AG04449 (cell line): ENCODE measurements at regions not wholly inside any gene's neighbourhood (a gene's known extent, or its start where the extent isn't known, plus 50 kb on each side); places are given as distances from the start of the nearest gene placed in this dataset.
"Not testable (repeated sequence)": the region's sequence is repeated elsewhere in the genome, so short reads cannot be mapped to it uniquely, and the experiment has no call there.

Experiments used
- CTCF ChIA-PET: fragments of 350-600 bp; formaldehyde crosslinking; extraction: SDS; loops from one replicate; lab custom pipeline; 2021; ENCODE audit warnings: antibody characterized with exemption; lab: Yijun Ruan, JAX
- POLR2A ChIA-PET: fragments of 400-600, 350-600 bp; formaldehyde crosslinking; extraction: SDS; loops from one replicate; lab custom pipeline; 2020; ENCODE audit warnings: antibody characterized with exemption, inconsistent platforms; lab: Yijun Ruan, JAX
- DNase-seq: peaks from one replicate; pipeline ENCODE4 v3.0.0-alpha.2; 2010; ENCODE audit warnings: low read depth, low spot score
- H3K4me3 ChIP-seq: 2 replicates; pipeline ENCODE4 v1.5.1; 2011; ENCODE audit warnings: low read depth, mild to moderate bottlenecking, control low read depth, low read length
- TF ChIP-seq, protein P1 (sequence below): IDR thresholded peaks from one replicate; pipeline ENCODE4 v1.5.1; 2011; ENCODE audit warnings: mild to moderate bottlenecking, moderate library complexity, low read length, control low read depth, inconsistent platforms; ENCODE audit not compliant: insufficient read depth; ENCODE audit errors: missing control alignments

DNA sequence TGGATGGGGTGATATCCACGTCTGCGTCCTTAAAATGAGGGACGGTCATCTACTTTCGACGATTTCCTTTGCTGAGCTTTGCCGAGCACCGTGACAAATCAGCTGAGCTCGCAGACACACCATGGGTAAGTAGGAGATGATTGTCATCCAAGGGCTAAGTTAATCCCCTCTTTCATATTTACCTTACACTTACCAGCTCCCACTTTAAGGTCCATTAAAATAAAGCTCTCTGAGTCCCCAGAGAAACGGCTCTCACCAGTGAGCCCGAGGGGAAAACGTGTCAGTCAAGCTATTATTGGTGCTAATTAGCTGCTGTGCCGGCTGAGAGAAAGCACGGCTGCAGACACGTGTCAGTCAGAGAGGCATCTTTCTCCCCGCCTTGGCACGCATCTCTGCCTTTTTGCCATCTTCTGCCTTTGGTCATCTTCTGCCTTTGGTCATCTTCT lies 72.2 kb downstream of the CRLF2 start:
- H3K4me3 ChIP-seq: no peak overlapping the region
- ChIA-PET CTCF (no interaction called here), POLR2A (no interaction called here)
- TF ChIP-seq, protein P1, sequence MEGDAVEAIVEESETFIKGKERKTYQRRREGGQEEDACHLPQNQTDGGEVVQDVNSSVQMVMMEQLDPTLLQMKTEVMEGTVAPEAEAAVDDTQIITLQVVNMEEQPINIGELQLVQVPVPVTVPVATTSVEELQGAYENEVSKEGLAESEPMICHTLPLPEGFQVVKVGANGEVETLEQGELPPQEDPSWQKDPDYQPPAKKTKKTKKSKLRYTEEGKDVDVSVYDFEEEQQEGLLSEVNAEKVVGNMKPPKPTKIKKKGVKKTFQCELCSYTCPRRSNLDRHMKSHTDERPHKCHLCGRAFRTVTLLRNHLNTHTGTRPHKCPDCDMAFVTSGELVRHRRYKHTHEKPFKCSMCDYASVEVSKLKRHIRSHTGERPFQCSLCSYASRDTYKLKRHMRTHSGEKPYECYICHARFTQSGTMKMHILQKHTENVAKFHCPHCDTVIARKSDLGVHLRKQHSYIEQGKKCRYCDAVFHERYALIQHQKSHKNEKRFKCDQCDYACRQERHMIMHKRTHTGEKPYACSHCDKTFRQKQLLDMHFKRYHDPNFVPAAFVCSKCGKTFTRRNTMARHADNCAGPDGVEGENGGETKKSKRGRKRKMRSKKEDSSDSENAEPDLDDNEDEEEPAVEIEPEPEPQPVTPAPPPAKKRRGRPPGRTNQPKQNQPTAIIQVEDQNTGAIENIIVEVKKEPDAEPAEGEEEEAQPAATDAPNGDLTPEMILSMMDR: no peak
- no peak for DNase-seq

- TF ChIP-seq, protein P1: no peak
- DNase-seq: no peak
- ChIA-PET CTCF (no interaction called here), POLR2A (no interaction called here)
- H3K4me3 ChIP-seq: no peak overlapping the region
Measured at GRCh38 chrX:1139185-1139500, 73.3 kb downstream of the CRLF2 start.

GRCh38 chrX:1138476-1139184 lies 73.8 kb downstream of the CRLF2 start:
- DNase-seq: no peak
- no peak overlapping the region for H3K4me3 ChIP-seq
- CTCF ChIA-PET: no interaction called here
- POLR2A ChIA-PET: no interaction called here
- TF ChIP-seq, protein P1: no peak

DNA sequence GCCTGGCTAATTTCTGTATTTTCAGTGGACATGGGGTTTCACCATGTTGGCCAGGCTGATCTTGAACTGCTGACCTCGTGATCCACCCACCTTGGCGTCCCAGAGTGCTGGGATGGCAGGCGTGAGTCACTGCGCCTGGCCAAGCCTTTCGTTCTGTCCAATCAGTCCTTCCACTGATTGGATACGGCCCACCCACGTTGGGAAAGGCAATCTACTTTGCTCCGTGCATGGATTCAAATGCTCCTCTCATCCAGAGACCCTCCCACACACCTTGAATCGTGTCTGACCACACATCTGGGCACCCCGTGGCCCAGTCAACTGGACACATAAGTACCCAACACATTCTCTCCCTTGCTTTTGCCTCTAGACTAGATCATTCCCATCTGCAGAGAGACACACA lies 74.9 kb downstream of the CRLF2 start:
- TF ChIP-seq, protein P1: no peak
- CTCF ChIA-PET: no interaction called here
- DNase-seq: no peak
- H3K4me3 ChIP-seq: no peak overlapping the region
- POLR2A ChIA-PET: no interaction called here

DNA sequence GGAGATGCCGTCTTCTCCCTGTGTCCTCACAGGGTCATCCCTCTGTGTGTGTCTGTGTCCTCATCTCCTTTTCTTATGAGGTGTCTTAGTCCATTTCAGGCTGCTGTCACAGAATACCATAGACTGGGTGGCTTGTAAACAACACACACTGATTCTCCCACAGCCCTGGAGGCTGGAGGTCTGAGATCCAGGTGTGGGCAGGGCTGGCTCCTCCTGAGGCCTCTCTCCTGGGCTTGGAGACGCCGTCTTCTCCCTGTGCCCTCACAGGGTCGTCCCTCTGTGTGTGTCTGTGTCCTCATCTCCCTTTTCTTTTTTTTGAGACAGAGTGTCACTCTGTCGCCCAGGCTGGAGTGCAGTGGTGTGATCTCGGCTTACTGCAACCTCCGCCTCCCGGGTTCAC lies 75.9 kb downstream of the CRLF2 start:
- CTCF ChIA-PET, POLR2A ChIA-PET, H3K4me3 ChIP-seq, DNase-seq: not testable (repeated sequence)

DNA sequence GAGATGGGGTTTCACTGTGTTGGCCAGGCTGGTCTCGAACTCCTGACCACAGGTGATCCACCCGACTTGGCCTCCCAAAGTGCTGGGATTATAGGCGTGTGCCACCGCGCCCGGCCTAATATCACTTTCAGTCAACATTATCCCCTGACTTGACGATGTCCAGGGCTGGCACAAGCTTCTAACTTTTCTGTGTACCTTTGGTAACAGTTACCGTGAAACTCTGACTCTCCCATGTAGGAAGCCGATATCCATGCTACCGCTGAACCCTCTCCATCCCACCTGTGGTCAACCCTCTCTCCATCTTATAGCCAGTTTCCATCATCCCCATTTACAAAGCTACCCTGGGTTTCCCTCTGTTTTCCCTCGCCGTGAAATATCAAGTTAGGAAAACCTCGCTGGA lies 77.5 kb downstream of the CRLF2 start:
- ChIA-PET CTCF (no interaction called here), POLR2A (no interaction called here)
- TF ChIP-seq, protein P1: no peak
- H3K4me3 ChIP-seq: no peak overlapping the region
- no peak for DNase-seq

- H3K4me3 ChIP-seq: no peak overlapping the region
- DNase-seq: no peak
- ChIA-PET POLR2A (no interaction called here), CTCF (no interaction called here)
- TF ChIP-seq, protein P1: no peak
Measured at GRCh38 chrX:1134156-1134555, 78.3 kb downstream of the CRLF2 start.
